ENCODE measurements at regions not wholly inside any gene's neighbourhood (a gene's known extent, or its start where the extent isn't known, plus 50 kb on each side); places are given as distances from the start of the nearest gene placed in this dataset.

DNA sequence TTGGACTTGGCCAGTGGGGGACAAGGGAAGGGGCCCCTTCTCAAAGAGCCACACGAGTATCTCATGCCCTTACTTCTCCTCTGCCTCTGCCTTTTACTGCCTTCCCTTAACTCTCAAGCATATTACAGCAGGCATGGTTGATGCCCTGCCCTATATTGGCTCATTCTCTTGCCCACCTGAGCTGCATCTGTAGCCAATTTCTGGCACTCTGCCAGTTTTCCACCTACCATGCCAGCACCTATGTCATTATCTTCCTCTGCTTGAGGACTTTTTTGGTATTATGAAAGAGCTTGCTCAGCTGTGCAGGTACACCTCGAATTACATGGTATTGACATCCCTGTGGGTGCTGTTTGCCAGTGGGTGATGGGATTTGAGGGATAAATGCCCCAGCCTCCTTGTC, 181.8 kb downstream of the OXSM start:
- Histone ChIP-seq H3K79me1 (ENCODE audit: low read depth, low read length) (no peaks in the 10 kb centered on the region), H3K4me3 (ENCODE audit: extremely low read depth in 1 of 4, insufficient read depth in 2 of 4, low read depth in 3 of 4, low read length in 4 of 4) (no peak overlapping the region), H2BK5ac (ENCODE audit: low read depth, low read length) (no peak overlapping the region), H3K23ac (ENCODE audit: insufficient read length) (no peak overlapping the region), H2BK15ac (ENCODE audit: low read length) (no peak overlapping the region), H2BK20ac (ENCODE audit: low read length) (no peak overlapping the region), H2BK120ac (replicated peaks; ENCODE audit: low read depth, low read length) (no peak overlapping the region), H3K4ac (replicated peaks; ENCODE audit: insufficient read length, low read depth, low read length) (no peak overlapping the region), H3K27ac (ENCODE audit: low read depth, low read length) (no peak overlapping the region), H2BK12ac (ENCODE audit: low read depth, low read length) (no peak overlapping the region), H4K91ac (replicated peaks; ENCODE audit: insufficient read length, low read length) (no peak overlapping the region), H3K14ac (ENCODE audit: insufficient read length) (no peak overlapping the region), H3K9ac (replicated peaks in 1 of 4; ENCODE audit: extremely low read depth in 1 of 4, low read depth in 3 of 4, low read length in 3 of 4) (no peak overlapping the region), H3K4me1 (replicated peaks in 1 of 4; ENCODE audit: control insufficient read depth in 3 of 4, insufficient read depth in 4 of 4, low read length in 3 of 4) (0 out of 7 replicates have a peak, but pooled peaks cover 0 to 5% (median 0%) of the 10 kb centered on the region in 4 experiments), H3K27me3 (replicated peaks in 1 of 4; ENCODE audit: control insufficient read depth in 3 of 4, extremely low read depth in 1 of 4, insufficient read depth in 3 of 4, low read length in 3 of 4) (no peaks in the 10 kb centered on the region), H3K56ac (replicated peaks; ENCODE audit: insufficient read length, low read depth, low read length) (no peak overlapping the region), H3K23me2 (ENCODE audit: low read depth, low read length) (no peaks in the 10 kb centered on the region), H3K9me3 (ENCODE audit: insufficient read depth in 2 of 2, low read depth in 1 of 2, low read length in 1 of 2) (no peaks in the 10 kb centered on the region), H3K18ac (ENCODE audit: extremely low read depth, low read length) (no peak overlapping the region), H4K20me1 (replicated peaks in 1 of 2; ENCODE audit: control insufficient read depth in 1 of 2, insufficient read depth in 2 of 2, low read length in 2 of 2) (no peaks in the 10 kb centered on the region), H3K79me2 (ENCODE audit: control insufficient read depth in 1 of 2, insufficient read depth in 2 of 2, low read length in 2 of 2) (no peaks in the 10 kb centered on the region), H4K5ac (ENCODE audit: insufficient read length, low read depth, low read length) (no peak overlapping the region), H4K8ac (ENCODE audit: extremely low read depth, insufficient read depth, low read length) (no peak overlapping the region), H2AK5ac (ENCODE audit: low read depth, low read length) (no peak overlapping the region), H3K4me2 (ENCODE audit: insufficient read depth in 1 of 2, low read depth in 2 of 2, low read length in 2 of 2) (no peak overlapping the region), H2AFZ (ENCODE audit: low read length) (no peak overlapping the region), H3K36me3 (ENCODE audit: control insufficient read depth in 2 of 4, insufficient read depth in 4 of 4, low read length in 3 of 4) (no peaks in the 10 kb centered on the region)
- FAIRE-seq (no peak), DNase-seq (ENCODE audit: low read depth in 1 of 2, low spot score in 2 of 2) (no peak)
- 89% methylated on average over 2 of the region's 2 CpGs; no CpG with 5 or more reads in 1 of the 2 experiments for WGBS, 2 experiments (ENCODE audit: extremely low coverage in 1 of 2, insufficient coverage in 1 of 2, insufficient read length in 1 of 2, insufficient replicate concordance in 2 of 2, low coverage in 1 of 2, low lambda C conversion rate in 2 of 2, missing lambda C conversion rate in 1 of 2)
- CTCF ChIA-PET (ENCODE audit: partially characterized antibody): interaction anchor here (1.4 kb wide), 1 partner anchor 16 kb away, joined by 4 read pairs; no protein-coding TSS in a partner anchor
- POLR2A ChIA-PET (ENCODE audit: partially characterized antibody): no interaction called here
- TF ChIP-seq, protein P1, sequence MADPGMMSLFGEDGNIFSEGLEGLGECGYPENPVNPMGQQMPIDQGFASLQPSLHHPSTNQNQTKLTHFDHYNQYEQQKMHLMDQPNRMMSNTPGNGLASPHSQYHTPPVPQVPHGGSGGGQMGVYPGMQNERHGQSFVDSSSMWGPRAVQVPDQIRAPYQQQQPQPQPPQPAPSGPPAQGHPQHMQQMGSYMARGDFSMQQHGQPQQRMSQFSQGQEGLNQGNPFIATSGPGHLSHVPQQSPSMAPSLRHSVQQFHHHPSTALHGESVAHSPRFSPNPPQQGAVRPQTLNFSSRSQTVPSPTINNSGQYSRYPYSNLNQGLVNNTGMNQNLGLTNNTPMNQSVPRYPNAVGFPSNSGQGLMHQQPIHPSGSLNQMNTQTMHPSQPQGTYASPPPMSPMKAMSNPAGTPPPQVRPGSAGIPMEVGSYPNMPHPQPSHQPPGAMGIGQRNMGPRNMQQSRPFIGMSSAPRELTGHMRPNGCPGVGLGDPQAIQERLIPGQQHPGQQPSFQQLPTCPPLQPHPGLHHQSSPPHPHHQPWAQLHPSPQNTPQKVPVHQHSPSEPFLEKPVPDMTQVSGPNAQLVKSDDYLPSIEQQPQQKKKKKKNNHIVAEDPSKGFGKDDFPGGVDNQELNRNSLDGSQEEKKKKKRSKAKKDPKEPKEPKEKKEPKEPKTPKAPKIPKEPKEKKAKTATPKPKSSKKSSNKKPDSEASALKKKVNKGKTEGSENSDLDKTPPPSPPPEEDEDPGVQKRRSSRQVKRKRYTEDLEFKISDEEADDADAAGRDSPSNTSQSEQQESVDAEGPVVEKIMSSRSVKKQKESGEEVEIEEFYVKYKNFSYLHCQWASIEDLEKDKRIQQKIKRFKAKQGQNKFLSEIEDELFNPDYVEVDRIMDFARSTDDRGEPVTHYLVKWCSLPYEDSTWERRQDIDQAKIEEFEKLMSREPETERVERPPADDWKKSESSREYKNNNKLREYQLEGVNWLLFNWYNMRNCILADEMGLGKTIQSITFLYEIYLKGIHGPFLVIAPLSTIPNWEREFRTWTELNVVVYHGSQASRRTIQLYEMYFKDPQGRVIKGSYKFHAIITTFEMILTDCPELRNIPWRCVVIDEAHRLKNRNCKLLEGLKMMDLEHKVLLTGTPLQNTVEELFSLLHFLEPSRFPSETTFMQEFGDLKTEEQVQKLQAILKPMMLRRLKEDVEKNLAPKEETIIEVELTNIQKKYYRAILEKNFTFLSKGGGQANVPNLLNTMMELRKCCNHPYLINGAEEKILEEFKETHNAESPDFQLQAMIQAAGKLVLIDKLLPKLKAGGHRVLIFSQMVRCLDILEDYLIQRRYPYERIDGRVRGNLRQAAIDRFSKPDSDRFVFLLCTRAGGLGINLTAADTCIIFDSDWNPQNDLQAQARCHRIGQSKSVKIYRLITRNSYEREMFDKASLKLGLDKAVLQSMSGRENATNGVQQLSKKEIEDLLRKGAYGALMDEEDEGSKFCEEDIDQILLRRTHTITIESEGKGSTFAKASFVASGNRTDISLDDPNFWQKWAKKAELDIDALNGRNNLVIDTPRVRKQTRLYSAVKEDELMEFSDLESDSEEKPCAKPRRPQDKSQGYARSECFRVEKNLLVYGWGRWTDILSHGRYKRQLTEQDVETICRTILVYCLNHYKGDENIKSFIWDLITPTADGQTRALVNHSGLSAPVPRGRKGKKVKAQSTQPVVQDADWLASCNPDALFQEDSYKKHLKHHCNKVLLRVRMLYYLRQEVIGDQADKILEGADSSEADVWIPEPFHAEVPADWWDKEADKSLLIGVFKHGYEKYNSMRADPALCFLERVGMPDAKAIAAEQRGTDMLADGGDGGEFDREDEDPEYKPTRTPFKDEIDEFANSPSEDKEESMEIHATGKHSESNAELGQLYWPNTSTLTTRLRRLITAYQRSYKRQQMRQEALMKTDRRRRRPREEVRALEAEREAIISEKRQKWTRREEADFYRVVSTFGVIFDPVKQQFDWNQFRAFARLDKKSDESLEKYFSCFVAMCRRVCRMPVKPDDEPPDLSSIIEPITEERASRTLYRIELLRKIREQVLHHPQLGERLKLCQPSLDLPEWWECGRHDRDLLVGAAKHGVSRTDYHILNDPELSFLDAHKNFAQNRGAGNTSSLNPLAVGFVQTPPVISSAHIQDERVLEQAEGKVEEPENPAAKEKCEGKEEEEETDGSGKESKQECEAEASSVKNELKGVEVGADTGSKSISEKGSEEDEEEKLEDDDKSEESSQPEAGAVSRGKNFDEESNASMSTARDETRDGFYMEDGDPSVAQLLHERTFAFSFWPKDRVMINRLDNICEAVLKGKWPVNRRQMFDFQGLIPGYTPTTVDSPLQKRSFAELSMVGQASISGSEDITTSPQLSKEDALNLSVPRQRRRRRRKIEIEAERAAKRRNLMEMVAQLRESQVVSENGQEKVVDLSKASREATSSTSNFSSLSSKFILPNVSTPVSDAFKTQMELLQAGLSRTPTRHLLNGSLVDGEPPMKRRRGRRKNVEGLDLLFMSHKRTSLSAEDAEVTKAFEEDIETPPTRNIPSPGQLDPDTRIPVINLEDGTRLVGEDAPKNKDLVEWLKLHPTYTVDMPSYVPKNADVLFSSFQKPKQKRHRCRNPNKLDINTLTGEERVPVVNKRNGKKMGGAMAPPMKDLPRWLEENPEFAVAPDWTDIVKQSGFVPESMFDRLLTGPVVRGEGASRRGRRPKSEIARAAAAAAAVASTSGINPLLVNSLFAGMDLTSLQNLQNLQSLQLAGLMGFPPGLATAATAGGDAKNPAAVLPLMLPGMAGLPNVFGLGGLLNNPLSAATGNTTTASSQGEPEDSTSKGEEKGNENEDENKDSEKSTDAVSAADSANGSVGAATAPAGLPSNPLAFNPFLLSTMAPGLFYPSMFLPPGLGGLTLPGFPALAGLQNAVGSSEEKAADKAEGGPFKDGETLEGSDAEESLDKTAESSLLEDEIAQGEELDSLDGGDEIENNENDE (IDR thresholded peaks at IDR 0.05; ENCODE audit: insufficient replicate concordance, low read length): no peak
